ENCODE measurements at regions not wholly inside any gene's neighbourhood (a gene's known extent, or its start where the extent isn't known, plus 50 kb on each side); places are given as distances from the start of the nearest gene placed in this dataset.

GRCh38 chr5:143761663-143762062, 50.3 kb upstream of the HMHB1 start:
- DNase-seq (ENCODE audit: low spot score): no peak

GRCh38 chr5:143760755-143761154, 51.2 kb upstream of the HMHB1 start:
- DNase-seq (ENCODE audit: low spot score): no peak

GRCh38 chr5:143760131-143760505, 51.8 kb upstream of the HMHB1 start:
- DNase-seq (ENCODE audit: low spot score): no peak

- DNase-seq (ENCODE audit: low spot score): no peak
These were observed 52.4 kb upstream of the HMHB1 start for GRCh38 chr5:143759396-143760130.

- DNase-seq (ENCODE audit: low spot score): no peak
These were observed 53.2 kb upstream of the HMHB1 start for GRCh38 chr5:143758750-143759149.

GRCh38 chr5:143758015-143758414, 53.9 kb upstream of the HMHB1 start:
- no peak for DNase-seq (ENCODE audit: low spot score)

- DNase-seq (ENCODE audit: low spot score): no peak
These were observed 54.8 kb upstream of the HMHB1 start for GRCh38 chr5:143757116-143757515.

GRCh38 chr5:143755966-143756365, 56.0 kb upstream of the HMHB1 start:
- DNase-seq (ENCODE audit: low spot score): no peak

GRCh38 chr5:143752165-143752850, 59.7 kb upstream of the HMHB1 start:
- DNase-seq (ENCODE audit: low spot score): no peak

GRCh38 chr5:143751342-143751741, 60.6 kb upstream of the HMHB1 start:
- DNase-seq (ENCODE audit: low spot score): no peak

GRCh38 chr5:143749581-143750205, 62.3 kb upstream of the HMHB1 start:
- no peak for DNase-seq (ENCODE audit: low spot score)

GRCh38 chr5:143748516-143748915, 63.4 kb upstream of the HMHB1 start:
- no peak for DNase-seq (ENCODE audit: low spot score)

GRCh38 chr5:143742951-143743350, 69.0 kb upstream of the HMHB1 start:
- no peak for DNase-seq (ENCODE audit: low spot score)

- DNase-seq (ENCODE audit: low spot score): no peak
These were observed 70.5 kb upstream of the HMHB1 start for GRCh38 chr5:143741421-143741820.

GRCh38 chr5:143740956-143741355, 71.0 kb upstream of the HMHB1 start:
- DNase-seq (ENCODE audit: low spot score): no peak

GRCh38 chr5:143739746-143740145, 72.2 kb upstream of the HMHB1 start:
- no peak for DNase-seq (ENCODE audit: low spot score)

- no peak for DNase-seq (ENCODE audit: low spot score)
These were observed 73.3 kb upstream of the HMHB1 start for GRCh38 chr5:143738417-143739401.

GRCh38 chr5:143737062-143737461, 74.9 kb upstream of the HMHB1 start:
- no peak for DNase-seq (ENCODE audit: low spot score)

- no peak for DNase-seq (ENCODE audit: low spot score)
These were observed 77.5 kb upstream of the HMHB1 start for GRCh38 chr5:143734456-143734780.

- no peak for DNase-seq (ENCODE audit: low spot score)
These were observed 78.1 kb upstream of the HMHB1 start for GRCh38 chr5:143733665-143734455.

GRCh38 chr5:143732402-143732801, 79.6 kb upstream of the HMHB1 start:
- DNase-seq (ENCODE audit: low spot score): no peak

Measured in HT-29 (cell line).